ENCODE measurements at regions not wholly inside any gene's neighbourhood (a gene's known extent, or its start where the extent isn't known, plus 50 kb on each side); places are given as distances from the start of the nearest gene placed in this dataset.

DNA sequence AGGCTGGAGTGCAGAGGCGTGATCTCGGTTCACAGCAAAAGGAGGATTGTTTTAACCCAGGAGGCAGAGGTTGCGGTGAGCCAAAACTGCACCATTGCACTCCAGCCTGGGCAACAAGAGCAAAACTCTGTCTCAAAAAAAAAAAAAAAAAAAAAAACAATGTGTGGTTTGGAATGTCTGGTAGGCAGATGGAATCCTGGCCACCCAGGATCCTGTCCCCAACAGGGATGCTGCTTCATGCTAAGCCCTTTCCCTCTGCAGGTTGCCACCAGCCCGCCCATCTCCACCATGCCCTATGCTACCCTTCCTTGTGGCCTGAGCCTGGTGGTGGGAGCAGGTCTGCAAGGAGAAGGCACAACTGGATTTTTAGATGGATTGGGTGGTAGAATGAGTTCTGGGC, 129.7 kb upstream of the HAND1 start:
- TF ChIP-seq, protein P1, sequence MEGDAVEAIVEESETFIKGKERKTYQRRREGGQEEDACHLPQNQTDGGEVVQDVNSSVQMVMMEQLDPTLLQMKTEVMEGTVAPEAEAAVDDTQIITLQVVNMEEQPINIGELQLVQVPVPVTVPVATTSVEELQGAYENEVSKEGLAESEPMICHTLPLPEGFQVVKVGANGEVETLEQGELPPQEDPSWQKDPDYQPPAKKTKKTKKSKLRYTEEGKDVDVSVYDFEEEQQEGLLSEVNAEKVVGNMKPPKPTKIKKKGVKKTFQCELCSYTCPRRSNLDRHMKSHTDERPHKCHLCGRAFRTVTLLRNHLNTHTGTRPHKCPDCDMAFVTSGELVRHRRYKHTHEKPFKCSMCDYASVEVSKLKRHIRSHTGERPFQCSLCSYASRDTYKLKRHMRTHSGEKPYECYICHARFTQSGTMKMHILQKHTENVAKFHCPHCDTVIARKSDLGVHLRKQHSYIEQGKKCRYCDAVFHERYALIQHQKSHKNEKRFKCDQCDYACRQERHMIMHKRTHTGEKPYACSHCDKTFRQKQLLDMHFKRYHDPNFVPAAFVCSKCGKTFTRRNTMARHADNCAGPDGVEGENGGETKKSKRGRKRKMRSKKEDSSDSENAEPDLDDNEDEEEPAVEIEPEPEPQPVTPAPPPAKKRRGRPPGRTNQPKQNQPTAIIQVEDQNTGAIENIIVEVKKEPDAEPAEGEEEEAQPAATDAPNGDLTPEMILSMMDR (IDR thresholded peaks at IDR 0.05; ENCODE audit: control extremely low read depth in 1 of 3, insufficient read depth in 1 of 3, low read depth in 1 of 3, low read length in 3 of 3), result no peak
- TF ChIP-seq, protein P2, sequence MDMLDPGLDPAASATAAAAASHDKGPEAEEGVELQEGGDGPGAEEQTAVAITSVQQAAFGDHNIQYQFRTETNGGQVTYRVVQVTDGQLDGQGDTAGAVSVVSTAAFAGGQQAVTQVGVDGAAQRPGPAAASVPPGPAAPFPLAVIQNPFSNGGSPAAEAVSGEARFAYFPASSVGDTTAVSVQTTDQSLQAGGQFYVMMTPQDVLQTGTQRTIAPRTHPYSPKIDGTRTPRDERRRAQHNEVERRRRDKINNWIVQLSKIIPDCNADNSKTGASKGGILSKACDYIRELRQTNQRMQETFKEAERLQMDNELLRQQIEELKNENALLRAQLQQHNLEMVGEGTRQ (IDR thresholded peaks at IDR 0.05; ENCODE audit: low read length), result no peak
- TF ChIP-seq SIRT6 (IDR thresholded peaks at IDR 0.05; ENCODE audit: low read length), result no peak
- TF ChIP-seq SUZ12 (IDR thresholded peaks at IDR 0.05; ENCODE audit: low read length), result no peak
- no peak for TF ChIP-seq POLR2AphosphoS5 (IDR thresholded peaks at IDR 0.05; ENCODE audit: low read depth, low read length)
- no peak for TF ChIP-seq EZH2 (IDR thresholded peaks at IDR 0.05; ENCODE audit: low read depth, low read length, severe bottlenecking)
- TF ChIP-seq RNF2 (IDR thresholded peaks at IDR 0.05; ENCODE audit: borderline replicate concordance, low read depth, low read length, missing control alignments, poor library complexity, severe bottlenecking), result no peak
- TF ChIP-seq POLR2A (IDR thresholded peaks at IDR 0.05; ENCODE audit: control extremely low read depth in 1 of 2, low read depth in 2 of 2, low read length in 2 of 2), result no peak
- TF ChIP-seq SRF (IDR thresholded peaks at IDR 0.05; ENCODE audit: low read depth, low read length), result no peak
- TF ChIP-seq KDM1A (IDR thresholded peaks at IDR 0.05; ENCODE audit: borderline replicate concordance, low read length), result no peak
